ENCODE measurements at regions not wholly inside any gene's neighbourhood (a gene's known extent, or its start where the extent isn't known, plus 50 kb on each side); places are given as distances from the start of the nearest gene placed in this dataset.

DNA sequence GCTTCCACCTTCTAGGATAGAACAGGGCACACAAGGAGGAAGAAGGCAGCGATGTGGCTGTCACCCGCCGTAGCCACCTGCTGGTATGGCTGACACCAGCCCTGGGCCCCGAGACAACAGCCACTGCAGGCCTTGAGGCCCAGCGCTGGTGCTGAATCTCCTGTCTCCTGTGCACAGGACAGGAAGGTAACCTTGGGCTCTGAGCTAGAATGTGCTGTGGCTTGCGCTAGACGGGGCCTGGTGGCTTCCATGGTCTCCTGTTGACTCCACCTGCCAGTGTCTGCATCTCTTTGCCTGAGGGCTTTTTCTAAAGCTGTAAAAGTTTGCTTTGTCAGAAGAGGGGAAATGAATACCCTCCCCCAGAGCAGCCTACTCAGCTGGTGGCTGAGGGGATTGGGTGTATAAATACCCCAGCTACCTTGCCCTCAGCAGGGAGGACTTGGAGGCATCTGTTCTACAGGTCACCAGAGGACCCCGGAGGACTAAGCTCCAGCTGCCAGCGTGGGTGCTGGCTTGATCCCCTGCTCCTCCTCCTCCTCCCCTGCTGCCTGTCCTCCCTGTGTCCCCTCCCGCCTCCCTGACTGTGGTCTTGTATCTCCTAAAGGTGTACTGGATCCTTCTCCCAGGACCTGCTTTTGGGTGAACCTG is 76.1 kb upstream of the SDK2 start:
- Histone ChIP-seq H3K9me3 (ENCODE audit: low read length) (no peaks in the 10 kb centered on the region), H3K4me1 (ENCODE audit: insufficient read depth, low read length) (no peaks in the 10 kb centered on the region), H3K36me3 (ENCODE audit: low read depth, low read length) (no peaks in the 10 kb centered on the region), H3K79me2 (ENCODE audit: low read length) (no peaks in the 10 kb centered on the region), H3K27ac (ENCODE audit: low read length) (no peak overlapping the region), H3K27me3 (ENCODE audit: low read length) (peaks cover 93% of the 10 kb centered on the region), H4K20me1 (ENCODE audit: low read length) (no peaks in the 10 kb centered on the region), H3K9me2 (replicated peaks; ENCODE audit: low read length) (no peaks in the 10 kb centered on the region), H3K9ac (ENCODE audit: low read length) (no peak overlapping the region), H3K4me3 (ENCODE audit: low read length) (no peak overlapping the region), H3F3A (ENCODE audit: low read length, unreplicated experiment) (no peaks in the 10 kb centered on the region), H3K4me2 (ENCODE audit: low read length) (no peak overlapping the region), H2AFZ (ENCODE audit: low read length) (no peak overlapping the region)
- POLR2A ChIA-PET (ENCODE audit: unreplicated experiment), result no interaction called here
- ATAC-seq (no peak), DNase-seq (no peak)
- TF ChIP-seq, protein P1, sequence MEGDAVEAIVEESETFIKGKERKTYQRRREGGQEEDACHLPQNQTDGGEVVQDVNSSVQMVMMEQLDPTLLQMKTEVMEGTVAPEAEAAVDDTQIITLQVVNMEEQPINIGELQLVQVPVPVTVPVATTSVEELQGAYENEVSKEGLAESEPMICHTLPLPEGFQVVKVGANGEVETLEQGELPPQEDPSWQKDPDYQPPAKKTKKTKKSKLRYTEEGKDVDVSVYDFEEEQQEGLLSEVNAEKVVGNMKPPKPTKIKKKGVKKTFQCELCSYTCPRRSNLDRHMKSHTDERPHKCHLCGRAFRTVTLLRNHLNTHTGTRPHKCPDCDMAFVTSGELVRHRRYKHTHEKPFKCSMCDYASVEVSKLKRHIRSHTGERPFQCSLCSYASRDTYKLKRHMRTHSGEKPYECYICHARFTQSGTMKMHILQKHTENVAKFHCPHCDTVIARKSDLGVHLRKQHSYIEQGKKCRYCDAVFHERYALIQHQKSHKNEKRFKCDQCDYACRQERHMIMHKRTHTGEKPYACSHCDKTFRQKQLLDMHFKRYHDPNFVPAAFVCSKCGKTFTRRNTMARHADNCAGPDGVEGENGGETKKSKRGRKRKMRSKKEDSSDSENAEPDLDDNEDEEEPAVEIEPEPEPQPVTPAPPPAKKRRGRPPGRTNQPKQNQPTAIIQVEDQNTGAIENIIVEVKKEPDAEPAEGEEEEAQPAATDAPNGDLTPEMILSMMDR (conservative IDR thresholded peaks at IDR 0.05; ENCODE audit: low read depth, low read length), result no peak
- TF ChIP-seq EZH2 (IDR thresholded peaks at IDR 0.05; ENCODE audit: low read length, unreplicated experiment) (no peak), EZH2phosphoT487 (IDR thresholded peaks at IDR 0.05; ENCODE audit: borderline replicate concordance, low read length) (no peak)
- CTCF ChIA-PET, result no interaction called here
- intact Hi-C loops (cut with micrococcal nuclease), result no loop called here
- BruUV-seq (replicated peaks), result no TSS peak

DNA sequence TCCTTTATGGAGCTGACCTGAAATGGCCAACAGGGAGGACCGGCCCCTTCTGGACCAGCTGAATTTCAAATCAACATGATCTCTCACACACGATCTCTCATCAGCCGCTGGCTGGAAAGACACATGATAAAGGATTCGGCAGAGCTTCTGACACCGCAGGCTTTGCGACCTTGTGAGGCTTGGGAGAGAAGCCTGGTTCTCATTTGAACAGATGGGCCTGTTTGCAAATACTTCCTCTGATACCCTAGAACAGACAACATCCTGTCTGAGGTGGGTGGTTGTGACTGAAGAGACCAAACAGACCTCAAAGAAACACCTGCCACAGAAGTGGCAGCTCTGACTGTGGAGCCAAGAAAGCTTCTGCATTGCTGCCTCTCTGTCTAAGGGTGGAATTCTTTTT is 77.9 kb upstream of the SDK2 start:
- Histone ChIP-seq H2AFZ (ENCODE audit: low read length) (no peak overlapping the region), H3F3A (ENCODE audit: low read length, unreplicated experiment) (no peaks in the 10 kb centered on the region), H3K27ac (ENCODE audit: low read length) (no peak overlapping the region), H4K20me1 (ENCODE audit: low read length) (no peaks in the 10 kb centered on the region), H3K27me3 (ENCODE audit: low read length) (peaks cover 89% of the 10 kb centered on the region), H3K4me3 (ENCODE audit: low read length) (no peak overlapping the region), H3K4me2 (ENCODE audit: low read length) (no peak overlapping the region), H3K9ac (ENCODE audit: low read length) (no peak overlapping the region), H3K36me3 (ENCODE audit: low read depth, low read length) (no peaks in the 10 kb centered on the region), H3K9me3 (ENCODE audit: low read length) (no peaks in the 10 kb centered on the region), H3K4me1 (ENCODE audit: insufficient read depth, low read length) (no peaks in the 10 kb centered on the region), H3K79me2 (ENCODE audit: low read length) (no peaks in the 10 kb centered on the region), H3K9me2 (replicated peaks; ENCODE audit: low read length) (no peaks in the 10 kb centered on the region)
- CTCF ChIA-PET, result no interaction called here
- POLR2A ChIA-PET (ENCODE audit: unreplicated experiment), result no interaction called here
- DNase-seq (no peak), ATAC-seq (no peak)
- TF ChIP-seq EZH2 (IDR thresholded peaks at IDR 0.05; ENCODE audit: low read length, unreplicated experiment) (no peak), EZH2phosphoT487 (IDR thresholded peaks at IDR 0.05; ENCODE audit: borderline replicate concordance, low read length) (no peak)
- TF ChIP-seq, protein P1 (conservative IDR thresholded peaks at IDR 0.05; ENCODE audit: low read depth, low read length), result no peak
- no TSS peak for BruUV-seq (replicated peaks)
- intact Hi-C loops (cut with micrococcal nuclease), result no loop called here

DNA sequence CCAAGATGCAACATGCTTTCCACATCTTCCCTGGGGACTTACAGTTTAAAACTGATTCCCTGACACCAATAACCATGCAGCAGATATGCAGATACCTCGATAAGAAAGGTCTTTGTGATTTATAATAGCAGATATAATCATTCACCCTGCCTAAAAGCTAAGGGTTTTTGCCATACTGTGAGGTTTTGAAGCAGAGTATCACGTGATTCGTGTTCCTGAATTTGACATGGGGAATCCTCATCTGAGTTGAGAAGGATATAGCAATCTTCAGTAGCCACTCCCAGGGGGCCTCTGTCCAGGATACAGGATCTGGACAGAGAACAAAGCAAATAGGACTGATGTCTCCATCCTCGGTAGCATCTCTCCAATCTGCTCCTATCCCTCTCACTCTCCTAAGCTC is 79.1 kb upstream of the SDK2 start:
- Histone ChIP-seq H3K79me2 (ENCODE audit: low read length) (no peaks in the 10 kb centered on the region), H3K27ac (ENCODE audit: low read length) (no peak overlapping the region), H3K9me3 (ENCODE audit: low read length) (no peaks in the 10 kb centered on the region), H3K4me3 (ENCODE audit: low read length) (no peak overlapping the region), H3K36me3 (ENCODE audit: low read depth, low read length) (no peaks in the 10 kb centered on the region), H3K9me2 (replicated peaks; ENCODE audit: low read length) (no peaks in the 10 kb centered on the region), H2AFZ (ENCODE audit: low read length) (no peak overlapping the region), H3K27me3 (ENCODE audit: low read length) (peaks cover 89% of the 10 kb centered on the region), H3K4me2 (ENCODE audit: low read length) (no peak overlapping the region), H3K4me1 (ENCODE audit: insufficient read depth, low read length) (no peaks in the 10 kb centered on the region), H3F3A (ENCODE audit: low read length, unreplicated experiment) (no peaks in the 10 kb centered on the region), H3K9ac (ENCODE audit: low read length) (no peak overlapping the region), H4K20me1 (ENCODE audit: low read length) (no peaks in the 10 kb centered on the region)
- ChIA-PET CTCF (no interaction called here), POLR2A (ENCODE audit: unreplicated experiment) (no interaction called here)
- BruUV-seq (replicated peaks), result no TSS peak
- TF ChIP-seq EZH2phosphoT487 (IDR thresholded peaks at IDR 0.05; ENCODE audit: borderline replicate concordance, low read length), result no peak
- intact Hi-C loops (cut with micrococcal nuclease), result no loop called here
- DNase-seq (no peak), ATAC-seq (no peak)

Data from PC-3 (cell line).